H9 (cell line): ENCODE measurements at regions not wholly inside any gene's neighbourhood (a gene's known extent, or its start where the extent isn't known, plus 50 kb on each side); places are given as distances from the start of the nearest gene placed in this dataset.

Experiments
- DNase-seq: peaks from one replicate; pipeline ENCODE4 v3.0.0-alpha.2; 2017
- H2AFZ ChIP-seq: one replicate; pipeline ENCODE4 v1.6.1; 2013; ENCODE audit warnings: mild to moderate bottlenecking, low read length, control low read depth, moderate library complexity
- H2AK5ac ChIP-seq: 2 replicates; pipeline ENCODE4 v1.6.1; 2013; ENCODE audit warnings: low read length, control low read depth, mixed read lengths; ENCODE audit not compliant: insufficient read length
- H2BK120ac ChIP-seq: one replicate; pipeline ENCODE4 v1.6.1; 2013; ENCODE audit warnings: low read depth, mild to moderate bottlenecking, low read length, control low read depth, inconsistent platforms; ENCODE audit not compliant: poor library complexity, severe bottlenecking
- H2BK12ac ChIP-seq: 2 replicates; pipeline ENCODE4 v1.6.1; 2013; ENCODE audit warnings: low read length, control low read depth, mixed read lengths, low read depth; ENCODE audit not compliant: insufficient read length
- H2BK15ac ChIP-seq: 2 replicates; pipeline ENCODE4 v1.6.1; 2013; ENCODE audit warnings: low read depth, low read length, control low read depth
- H2BK20ac ChIP-seq: one replicate; pipeline ENCODE4 v1.6.1; 2013; ENCODE audit warnings: low read depth, mild to moderate bottlenecking, low read length, control low read depth, inconsistent platforms; ENCODE audit not compliant: poor library complexity, severe bottlenecking
- H2BK5ac ChIP-seq: 2 replicates; pipeline ENCODE4 v1.6.1; 2013; ENCODE audit warnings: low read length, control low read depth, mixed read lengths; ENCODE audit not compliant: insufficient read length
- H3K14ac ChIP-seq: 2 replicates; pipeline ENCODE4 v1.6.1; 2013; ENCODE audit warnings: low read length, control low read depth; ENCODE audit not compliant: insufficient read depth
- H3K18ac ChIP-seq: 2 replicates; pipeline ENCODE4 v1.6.1; 2013; ENCODE audit warnings: low read depth, mild to moderate bottlenecking, mixed read lengths, low read length, control low read depth; ENCODE audit not compliant: insufficient read length
- H3K23ac ChIP-seq: 2 replicates; pipeline ENCODE4 v1.6.1; 2013; ENCODE audit warnings: low read length, control low read depth, mixed read lengths, low read depth; ENCODE audit not compliant: insufficient read length
- H3K23me2 ChIP-seq: 2 replicates; pipeline ENCODE4 v1.6.1; 2013; ENCODE audit warnings: low read depth, mild to moderate bottlenecking, mixed read lengths, low read length, control low read depth; ENCODE audit not compliant: insufficient read length, poor library complexity, severe bottlenecking
- H3K27ac ChIP-seq: 2 replicates; pipeline ENCODE4 v1.5.1; 2013; ENCODE audit warnings: low read length, control low read depth, mixed read lengths, low read depth; ENCODE audit not compliant: insufficient read length
- H3K27me3 ChIP-seq: 2 replicates; pipeline ENCODE4 v1.6.1; 2013; ENCODE audit warnings: low read length, control low read depth, inconsistent platforms; ENCODE audit not compliant: insufficient read depth
- H3K4ac ChIP-seq: 2 replicates; pipeline ENCODE4 v1.6.1; 2013; ENCODE audit warnings: low read depth, mild to moderate bottlenecking, control low read depth, inconsistent platforms, low read length, moderate library complexity
- H3K4me1 ChIP-seq: 2 replicates; pipeline ENCODE4 v1.6.1; 2013; ENCODE audit warnings: low read length, control low read depth, inconsistent platforms; ENCODE audit not compliant: insufficient read depth
- H3K4me2 ChIP-seq: 2 replicates; pipeline ENCODE4 v1.6.1; 2013; ENCODE audit warnings: low read length, control low read depth, mixed read lengths; ENCODE audit not compliant: insufficient read length, insufficient read depth
- H3K56ac ChIP-seq: 2 replicates; pipeline ENCODE4 v1.6.1; 2013; ENCODE audit warnings: low read depth, mild to moderate bottlenecking, mixed read lengths, low read length, control low read depth; ENCODE audit not compliant: insufficient read length
- H3K79me1 ChIP-seq: 2 replicates; pipeline ENCODE4 v1.6.1; 2013; ENCODE audit warnings: low read depth, mild to moderate bottlenecking, moderate library complexity, low read length, control low read depth, inconsistent platforms; ENCODE audit not compliant: insufficient read depth, poor library complexity, severe bottlenecking
- H3K79me2 ChIP-seq: 2 replicates; pipeline ENCODE4 v1.6.1; 2013; ENCODE audit warnings: low read length, control low read depth, inconsistent platforms; ENCODE audit not compliant: insufficient read depth
- H3K9ac ChIP-seq: 2 replicates; pipeline ENCODE4 v1.6.1; 2013; ENCODE audit warnings: low read length, control low read depth, mixed read lengths; ENCODE audit not compliant: insufficient read length; ENCODE audit errors: extremely low read depth
- H3K9me3 ChIP-seq: one replicate; pipeline ENCODE4 v1.6.1; 2013; ENCODE audit warnings: low read depth, low read length, inconsistent platforms; ENCODE audit not compliant: control insufficient read depth
- H3T11ph ChIP-seq: one replicate; pipeline ENCODE4 v1.6.1; 2013; ENCODE audit warnings: mild to moderate bottlenecking, low read length, control low read depth, inconsistent platforms
- H4K20me1 ChIP-seq: one replicate; pipeline ENCODE4 v1.6.1; 2013; ENCODE audit not compliant: control insufficient read depth, insufficient read length, insufficient read depth
- H4K5ac ChIP-seq: 2 replicates; pipeline ENCODE4 v1.6.1; 2013; ENCODE audit warnings: low read depth, mild to moderate bottlenecking, mixed read lengths, low read length, control low read depth; ENCODE audit not compliant: insufficient read length
- H4K8ac ChIP-seq: replicated peaks from 2 replicates; pipeline ENCODE4 v1.6.1; 2013; ENCODE audit warnings: low read length, control low read depth, mixed read lengths, low read depth; ENCODE audit not compliant: insufficient read length
- H4K91ac ChIP-seq: 2 replicates; pipeline ENCODE4 v1.6.1; 2013; ENCODE audit warnings: low read depth, mild to moderate bottlenecking, moderate library complexity, mixed read lengths, low read length, control low read depth; ENCODE audit not compliant: insufficient read length
- H3K27ac Mint-ChIP-seq, 3 experiments: 2 replicates in 2 of 3; 3 replicates in 1 of 3; pipeline ENCODE4 v1.8.0; 2020 to 2021; ENCODE audit warnings: mixed read lengths in 3 of 3, mild to moderate bottlenecking in 1 of 3, moderate library complexity in 1 of 3
- H3K27me3 Mint-ChIP-seq: 2 replicates; pipeline ENCODE4 v1.8.0; 2021; ENCODE audit warnings: low read depth, mild to moderate bottlenecking, moderate library complexity, mixed read lengths
- H3K36me3 Mint-ChIP-seq, 3 experiments: 2 replicates in 2 of 3; 3 replicates in 1 of 3; pipeline ENCODE4 v1.8.0; 2020 to 2021; ENCODE audit warnings: low read depth in 3 of 3, mixed read lengths in 3 of 3; ENCODE audit not compliant: insufficient read depth in 1 of 3
- H3K4me1 Mint-ChIP-seq, 2 experiments: 2 replicates each; pipeline ENCODE4 v1.8.0; 2020; ENCODE audit warnings: mixed read lengths in 2 of 2
- H3K4me3 Mint-ChIP-seq, 2 experiments: 2 replicates in 1 of 2; 3 replicates in 1 of 2; pipeline ENCODE4 v1.8.0; 2020 to 2021; ENCODE audit warnings: mild to moderate bottlenecking in 2 of 2, mixed read lengths in 2 of 2, moderate library complexity in 1 of 2
- H3K9me3 Mint-ChIP-seq, 2 experiments: 2 replicates in 1 of 2; 3 replicates in 1 of 2; pipeline ENCODE4 v1.8.0; 2020; ENCODE audit warnings: mild to moderate bottlenecking in 2 of 2, mixed read lengths in 2 of 2, moderate library complexity in 1 of 2
- CTCF ChIP-seq: fragments of 200-600 bp; sonication (generic); conservative IDR thresholded peaks from 3 replicates; pipeline ENCODE4 v1.8.0; 2021; ENCODE audit warnings: antibody characterized with exemption, mild to moderate bottlenecking
- WGBS: extraction: QIAGEN DNeasy Blood & Tissue Kit; methylation state at CpG from one replicate; pipeline ENCODE4 v1.1.7; 2013; ENCODE audit warnings: missing lambda C conversion rate, low lambda C conversion rate, mixed read lengths; ENCODE audit not compliant: insufficient read length; ENCODE audit errors: extremely low coverage; 5-methylcytosine and 5-hydroxymethylcytosine counted together

DNA sequence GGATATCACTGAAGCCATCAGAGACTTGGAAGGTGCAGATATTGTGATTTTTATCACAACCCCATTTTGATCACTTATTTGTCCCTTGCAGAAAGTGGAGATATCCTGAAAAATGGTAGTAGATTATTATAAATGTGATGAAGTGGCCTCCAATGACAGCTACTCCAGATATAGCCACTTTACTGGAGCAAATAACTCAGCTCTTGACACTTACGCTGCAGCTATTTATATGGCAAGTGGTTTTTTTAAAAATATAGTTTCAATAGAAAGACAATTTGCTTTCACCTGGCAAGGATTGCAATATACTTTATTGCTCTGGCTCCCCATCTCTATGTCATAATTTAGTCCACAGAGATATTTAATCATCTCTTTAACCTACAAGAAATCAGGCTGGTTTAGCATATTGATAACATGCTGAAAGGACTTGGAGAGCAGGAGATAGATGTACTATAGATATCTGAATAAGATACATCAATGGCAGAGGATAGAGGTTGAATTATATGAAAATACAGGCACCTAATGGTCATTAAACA is 182.8 kb upstream of the SKOR2 start:
- no peak overlapping the region for H3K4me3 Mint-ChIP-seq
- no peak for TF ChIP-seq CTCF

More for the DNA sequence above, 182.8 kb upstream of the SKOR2 start:
- Histone ChIP-seq H3K9me3 (no peaks in the 10 kb centered on the region), H3K14ac (no peak overlapping the region), H3K27me3 (no peaks in the 10 kb centered on the region), H3K27ac (no peak overlapping the region), H2BK120ac (no peak overlapping the region), H4K8ac (no peak overlapping the region), H3K4me1 (no peaks in the 10 kb centered on the region), H2BK12ac (no peak overlapping the region), H2BK5ac (no peak overlapping the region), H3K4me2 (no peak overlapping the region), H3K56ac (no peak overlapping the region), H3T11ph (no peak overlapping the region), H4K5ac (no peak overlapping the region), H2AK5ac (no peak overlapping the region), H3K79me2 (no peaks in the 10 kb centered on the region), H2AFZ (no peak overlapping the region), H3K23me2 (no peaks in the 10 kb centered on the region), H3K18ac (no peak overlapping the region), H2BK20ac (no peak overlapping the region), H3K9ac (no peak overlapping the region), H3K79me1 (no peaks in the 10 kb centered on the region), H3K23ac (no peak overlapping the region), H3K4ac (no peak overlapping the region), H2BK15ac (no peak overlapping the region), H4K20me1 (no peaks in the 10 kb centered on the region), H4K91ac (no peak overlapping the region)
- no peaks in the 10 kb centered on the region; a peak in 1 of 4 replicates for H3K4me1 Mint-ChIP-seq
- H3K36me3 Mint-ChIP-seq = no peaks in the 10 kb centered on the region
- peaks cover 9% of the 10 kb centered on the region for H3K27me3 Mint-ChIP-seq
- no CpG with 5 or more reads among the region's 1 CpG for WGBS
- H3K27ac Mint-ChIP-seq = no peak overlapping the region
- DNase-seq = no peak
- peaks cover 0 to 2% of the 10 kb centered on the region in 2 experiments; a peak in 1 of 5 replicates for H3K9me3 Mint-ChIP-seq
